ENCODE measurements at regions not wholly inside any gene's neighbourhood (a gene's known extent, or its start where the extent isn't known, plus 50 kb on each side); places are given as distances from the start of the nearest gene placed in this dataset.

- Mint-ChIP-seq H3K9me3 (ENCODE audit: low read depth) (peaks cover 10% of the 10 kb centered on the region), H3K27ac (no peak overlapping the region), H3K4me3 (no peak overlapping the region), H3K4me1 (no peaks in the 10 kb centered on the region), H3K36me3 (no peaks in the 10 kb centered on the region), H3K27me3 (no peaks in the 10 kb centered on the region)
- DNase-seq: no peak
- no peak for ATAC-seq
- CTCF ChIA-PET: no interaction called here
These were observed 813.2 kb downstream of the PLA2G4A start for GRCh38 chr1:187641907-187642306.

- CTCF ChIA-PET: no interaction called here
These were observed 816.9 kb downstream of the PLA2G4A start for GRCh38 chr1:187645651-187646050.

GRCh38 chr1:187646536-187647107 lies 817.9 kb downstream of the PLA2G4A start:
- no peak overlapping the region for H3K27ac Mint-ChIP-seq
- no peak overlapping the region for H3K4me3 Mint-ChIP-seq
- H3K4me1 Mint-ChIP-seq: no peaks in the 10 kb centered on the region
- no peaks in the 10 kb centered on the region for H3K36me3 Mint-ChIP-seq
- peaks cover 4% of the 10 kb centered on the region for H3K9me3 Mint-ChIP-seq (ENCODE audit: low read depth)
- CTCF ChIA-PET: no interaction called here
- H3K27me3 Mint-ChIP-seq: no peaks in the 10 kb centered on the region
- DNase-seq (no peak), ATAC-seq (no peak)

More at GRCh38 chr1:187645651-187646050, 816.9 kb downstream of the PLA2G4A start:
- Mint-ChIP-seq H3K4me3 (no peak overlapping the region), H3K27me3 (no peaks in the 10 kb centered on the region), H3K27ac (no peak overlapping the region), H3K9me3 (ENCODE audit: low read depth) (peaks cover 4% of the 10 kb centered on the region), H3K4me1 (no peaks in the 10 kb centered on the region), H3K36me3 (no peaks in the 10 kb centered on the region)
- ATAC-seq: no peak
- no peak for DNase-seq

- Mint-ChIP-seq H3K27ac (no peak overlapping the region), H3K4me3 (no peak overlapping the region), H3K27me3 (no peaks in the 10 kb centered on the region), H3K36me3 (no peaks in the 10 kb centered on the region), H3K4me1 (no peaks in the 10 kb centered on the region), H3K9me3 (ENCODE audit: low read depth) (peaks cover 4% of the 10 kb centered on the region)
- CTCF ChIA-PET: no interaction called here
- no peak for ATAC-seq
- no peak for DNase-seq
These were observed 819.3 kb downstream of the PLA2G4A start for GRCh38 chr1:187648091-187648490.

- Mint-ChIP-seq H3K4me1 (no peaks in the 10 kb centered on the region), H3K4me3 (no peak overlapping the region), H3K27me3 (no peaks in the 10 kb centered on the region), H3K9me3 (ENCODE audit: low read depth) (peaks cover 3% of the 10 kb centered on the region), H3K36me3 (no peaks in the 10 kb centered on the region), H3K27ac (no peak overlapping the region)
- ATAC-seq (no peak), DNase-seq (no peak)
- CTCF ChIA-PET: no interaction called here
These were observed 825.9 kb downstream of the PLA2G4A start for GRCh38 chr1:187654635-187655034.

- Mint-ChIP-seq H3K27me3 (no peaks in the 10 kb centered on the region), H3K27ac (no peak overlapping the region), H3K9me3 (ENCODE audit: low read depth) (peaks cover 3% of the 10 kb centered on the region), H3K36me3 (no peaks in the 10 kb centered on the region), H3K4me3 (no peak overlapping the region), H3K4me1 (no peaks in the 10 kb centered on the region)
- ATAC-seq (no peak), DNase-seq (no peak)
- CTCF ChIA-PET: no interaction called here
These were observed 826.4 kb downstream of the PLA2G4A start for GRCh38 chr1:187655104-187655503.

- DNase-seq: no peak
- Mint-ChIP-seq H3K4me3 (no peak overlapping the region), H3K27me3 (no peaks in the 10 kb centered on the region), H3K36me3 (no peaks in the 10 kb centered on the region), H3K9me3 (ENCODE audit: low read depth) (no peaks in the 10 kb centered on the region), H3K27ac (no peak overlapping the region), H3K4me1 (no peaks in the 10 kb centered on the region)
- CTCF ChIA-PET: no interaction called here
- ATAC-seq: no peak
These were observed 836.7 kb downstream of the PLA2G4A start for GRCh38 chr1:187665483-187665882.

- Mint-ChIP-seq H3K4me3 (no peak overlapping the region), H3K9me3 (ENCODE audit: low read depth) (no peaks in the 10 kb centered on the region), H3K27me3 (no peaks in the 10 kb centered on the region), H3K36me3 (no peaks in the 10 kb centered on the region), H3K4me1 (no peaks in the 10 kb centered on the region), H3K27ac (no peak overlapping the region)
- CTCF ChIA-PET: interaction anchor here (0.9 kb wide), 1 partner anchor 21 kb away, joined by 3 read pairs; no protein-coding TSS in a partner anchor
- ATAC-seq: no peak
- DNase-seq: no peak
These were observed 852.1 kb downstream of the PLA2G4A start for GRCh38 chr1:187680823-187681222.

GRCh38 chr1:187682112-187682511 lies 853.4 kb downstream of the PLA2G4A start:
- no peak for ATAC-seq
- H3K27me3 Mint-ChIP-seq: no peaks in the 10 kb centered on the region
- CTCF ChIA-PET: no interaction called here
- H3K9me3 Mint-ChIP-seq (ENCODE audit: low read depth): no peaks in the 10 kb centered on the region
- no peak overlapping the region for H3K27ac Mint-ChIP-seq
- H3K4me1 Mint-ChIP-seq: no peaks in the 10 kb centered on the region
- no peak for DNase-seq
- H3K36me3 Mint-ChIP-seq: no peaks in the 10 kb centered on the region
- H3K4me3 Mint-ChIP-seq: no peak overlapping the region

GRCh38 chr1:187685333-187685732 lies 856.6 kb downstream of the PLA2G4A start:
- CTCF ChIA-PET: no interaction called here
- Mint-ChIP-seq H3K36me3 (no peaks in the 10 kb centered on the region), H3K27ac (no peak overlapping the region), H3K4me3 (no peak overlapping the region), H3K9me3 (ENCODE audit: low read depth) (peaks cover 4% of the 10 kb centered on the region), H3K4me1 (no peaks in the 10 kb centered on the region), H3K27me3 (no peaks in the 10 kb centered on the region)
- no peak for DNase-seq
- ATAC-seq: no peak

- ATAC-seq: no peak
- Mint-ChIP-seq H3K27ac (no peak overlapping the region), H3K36me3 (no peaks in the 10 kb centered on the region), H3K9me3 (ENCODE audit: low read depth) (peaks cover 11% of the 10 kb centered on the region), H3K4me1 (no peaks in the 10 kb centered on the region), H3K4me3 (no peak overlapping the region), H3K27me3 (no peaks in the 10 kb centered on the region)
- CTCF ChIA-PET: no interaction called here
- no peak for DNase-seq
These were observed 860.4 kb downstream of the PLA2G4A start for GRCh38 chr1:187689129-187689528.

GRCh38 chr1:187691439-187691838 lies 862.7 kb downstream of the PLA2G4A start:
- CTCF ChIA-PET: no interaction called here
- DNase-seq: no peak
- Mint-ChIP-seq H3K9me3 (ENCODE audit: low read depth) (peaks cover 11% of the 10 kb centered on the region), H3K4me3 (no peak overlapping the region), H3K27ac (no peak overlapping the region), H3K27me3 (no peaks in the 10 kb centered on the region), H3K36me3 (no peaks in the 10 kb centered on the region), H3K4me1 (no peaks in the 10 kb centered on the region)
- ATAC-seq: no peak

GRCh38 chr1:187692799-187693198 lies 864.0 kb downstream of the PLA2G4A start:
- CTCF ChIA-PET: no interaction called here
- Mint-ChIP-seq H3K4me1 (no peaks in the 10 kb centered on the region), H3K9me3 (ENCODE audit: low read depth) (peaks cover 11% of the 10 kb centered on the region), H3K4me3 (no peak overlapping the region), H3K27ac (no peak overlapping the region), H3K36me3 (no peaks in the 10 kb centered on the region), H3K27me3 (no peaks in the 10 kb centered on the region)
- no peak for ATAC-seq
- DNase-seq: no peak

- ATAC-seq (no peak), DNase-seq (no peak)
- H3K4me3 Mint-ChIP-seq: no peak overlapping the region
- no peak overlapping the region for H3K27ac Mint-ChIP-seq
- H3K4me1 Mint-ChIP-seq: no peaks in the 10 kb centered on the region
- no peaks in the 10 kb centered on the region for H3K27me3 Mint-ChIP-seq
- CTCF ChIA-PET: no interaction called here
- no peaks in the 10 kb centered on the region for H3K36me3 Mint-ChIP-seq
- peaks cover 4% of the 10 kb centered on the region for H3K9me3 Mint-ChIP-seq (ENCODE audit: low read depth)
These were observed 867.3 kb downstream of the PLA2G4A start for GRCh38 chr1:187696073-187696472.

All from activated CD8-positive, alpha-beta memory T cell treated with anti-CD3 and anti-CD28 coated beads, Interleukin-2, amount 10 ng/mL, durations not matched to agents 7 days and 5 days (primary cell).